GM21360 (cell line): ENCODE measurements at regions not wholly inside any gene's neighbourhood (a gene's known extent, or its start where the extent isn't known, plus 50 kb on each side); places are given as distances from the start of the nearest gene placed in this dataset.
"Not testable (repeated sequence)": the region's sequence is repeated elsewhere in the genome, so short reads cannot be mapped to it uniquely, and the experiment has no call there.

Experiments used
- ATAC-seq: cut with Tn5 transposase; IDR thresholded peaks from one replicate; pipeline ENCODE4 v1.9.1; 2021; ENCODE audit warnings: mild to moderate bottlenecking, moderate library complexity; ENCODE audit not compliant: unreplicated experiment

DNA sequence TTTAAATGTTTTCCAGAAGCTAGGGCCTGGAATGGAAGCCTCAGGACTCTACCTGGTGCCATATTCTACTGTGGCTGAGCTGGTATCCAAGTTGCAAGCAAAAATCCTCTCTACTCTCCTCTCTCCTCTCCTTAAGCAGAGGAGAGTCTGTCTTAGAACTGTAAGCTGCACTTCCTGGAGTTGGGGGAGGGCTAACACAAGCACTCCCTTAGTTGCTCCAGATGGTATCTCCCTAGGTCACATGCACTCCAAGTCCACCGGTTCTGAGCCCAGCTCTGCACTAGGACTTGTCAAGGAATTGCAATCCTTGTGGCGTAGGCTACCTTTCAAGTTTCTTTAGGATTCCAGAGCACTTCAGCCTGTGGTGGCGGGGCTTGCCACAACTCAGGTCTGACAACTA is 513.9 kb upstream of the RGMB start:
- no peak for ATAC-seq

DNA sequence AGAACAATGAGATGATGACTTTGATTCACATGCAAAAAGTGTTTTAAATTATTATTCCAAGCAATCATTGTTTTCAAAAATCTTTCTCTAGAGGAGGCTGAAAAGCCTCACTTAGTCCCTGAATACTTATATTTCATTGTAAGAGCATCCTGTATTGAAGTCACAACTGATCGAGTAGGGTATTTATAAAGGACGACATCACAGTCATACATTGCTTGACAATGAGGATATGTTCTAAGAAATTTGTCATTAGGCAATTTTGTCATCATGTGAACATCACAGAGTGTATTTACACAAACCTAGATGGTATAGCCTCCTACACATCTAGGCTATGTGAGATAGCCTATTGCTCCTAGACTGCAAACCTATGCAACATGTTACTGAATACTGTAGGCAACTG is 510.4 kb upstream of the RGMB start:
- no peak for ATAC-seq

DNA sequence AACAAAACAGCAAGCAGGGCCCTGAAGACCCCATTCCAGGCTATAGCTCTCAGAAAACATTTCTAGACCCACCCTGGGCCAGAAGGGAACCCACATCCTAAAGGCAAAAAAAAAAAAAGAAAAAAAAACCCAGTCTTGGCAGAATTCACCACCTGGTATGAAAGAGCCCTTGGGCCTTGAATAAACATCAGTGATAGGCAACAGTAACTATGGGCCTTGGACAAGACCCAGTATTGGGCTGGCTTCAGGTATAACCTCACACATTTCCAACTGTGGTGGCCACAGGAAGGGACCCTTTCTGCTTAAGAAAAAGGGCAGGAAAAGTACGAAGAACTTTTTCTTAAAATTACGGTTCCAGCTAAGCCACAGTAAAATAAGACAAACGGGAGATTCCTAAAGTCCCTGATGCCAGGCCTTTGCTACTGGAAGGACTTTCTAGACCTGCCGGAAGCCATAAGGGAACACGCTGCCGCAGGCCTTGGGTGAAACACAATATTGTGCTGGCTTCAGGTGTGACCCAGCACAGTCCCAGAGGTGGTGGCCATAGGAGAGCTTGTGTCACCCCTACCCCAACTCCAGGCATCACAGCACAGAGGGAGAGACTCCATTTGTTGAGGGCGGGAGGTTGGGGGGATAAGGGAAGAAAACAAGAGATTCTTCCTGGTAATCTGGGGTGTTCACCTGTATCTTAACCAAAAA is 505.2 kb upstream of the RGMB start:
- no peak for ATAC-seq

GRCh38 chr5:98275980-98276379 is 497.5 kb upstream of the RGMB start:
- no peak for ATAC-seq

- ATAC-seq: no peak
These were observed 490.9 kb upstream of the RGMB start for GRCh38 chr5:98282521-98282920.

DNA sequence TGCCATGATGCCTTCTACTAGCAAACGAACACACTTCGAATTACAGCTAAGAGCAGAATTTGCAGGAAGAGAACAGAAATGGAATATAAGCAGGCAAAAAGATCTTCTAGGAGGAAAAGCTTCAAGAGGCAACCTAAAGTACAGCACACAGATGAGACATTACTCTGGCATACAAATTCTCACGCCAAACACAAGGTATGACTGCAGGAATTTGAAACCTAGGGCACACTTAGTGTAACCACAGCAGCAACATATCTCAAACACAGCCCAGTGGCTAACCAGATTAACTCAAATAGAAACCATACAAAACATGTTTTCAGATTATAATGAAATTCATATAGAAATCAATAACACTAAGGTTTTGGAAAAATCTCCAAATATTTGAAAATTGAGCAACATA is 481.0 kb upstream of the RGMB start:
- no peak for ATAC-seq

DNA sequence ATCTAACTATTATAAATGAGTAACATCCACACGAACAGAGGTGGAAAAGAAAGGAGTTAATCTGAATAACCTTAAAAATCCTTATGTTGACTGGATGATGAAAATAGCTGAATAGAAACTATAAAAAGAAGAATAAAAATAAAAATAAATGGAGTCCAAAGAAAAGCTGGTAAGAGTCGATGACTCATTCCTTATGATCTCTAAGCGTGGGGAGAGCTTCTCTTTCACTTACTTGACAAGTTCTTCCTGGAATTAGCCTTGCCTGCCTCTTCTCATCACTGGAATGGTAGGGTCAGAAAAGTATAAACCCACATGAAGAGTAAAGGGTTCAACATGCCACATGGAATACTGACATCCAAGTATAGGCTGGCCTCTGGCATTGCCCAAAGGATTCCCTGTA is 477.0 kb upstream of the RGMB start:
- no peak for ATAC-seq

DNA sequence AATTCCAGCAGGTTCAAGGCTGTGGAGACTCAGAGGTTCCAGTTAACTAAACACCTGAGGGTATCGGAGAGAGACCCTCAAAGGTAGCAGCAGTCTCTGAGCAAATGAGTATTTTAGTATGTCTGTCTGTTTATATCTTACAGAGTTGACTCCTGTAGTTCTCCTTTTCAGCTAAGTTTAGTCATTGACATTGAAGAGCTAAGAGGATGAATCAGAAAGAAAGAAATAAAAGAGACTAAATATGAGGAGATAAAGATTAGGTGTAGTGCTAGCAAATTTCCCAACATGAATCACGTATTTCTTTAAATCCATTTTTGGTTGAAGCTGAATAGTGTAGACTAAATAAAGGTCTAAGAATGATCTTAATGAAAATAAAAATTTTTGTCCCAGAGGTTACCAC is 474.0 kb upstream of the RGMB start:
- no peak for ATAC-seq

DNA sequence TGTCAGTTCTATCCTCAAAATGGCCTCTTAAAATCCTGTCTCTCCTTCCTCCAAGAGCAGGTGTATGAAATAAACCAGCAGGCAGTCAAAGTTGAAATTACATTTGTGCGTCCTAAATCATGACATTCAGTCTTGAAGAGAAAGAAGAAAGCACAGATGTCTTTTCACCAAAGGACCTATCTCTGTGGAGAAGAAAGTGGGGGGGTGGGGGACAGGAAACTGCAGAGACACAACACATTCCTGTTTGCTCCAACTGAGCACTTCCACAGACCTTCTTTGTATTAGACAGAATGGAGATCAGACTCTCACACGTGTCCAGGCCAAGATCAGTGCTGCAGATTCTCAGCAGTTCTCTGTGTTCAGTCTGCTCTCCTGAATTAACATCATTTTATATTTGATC is 471.9 kb upstream of the RGMB start:
- ATAC-seq: no peak

DNA sequence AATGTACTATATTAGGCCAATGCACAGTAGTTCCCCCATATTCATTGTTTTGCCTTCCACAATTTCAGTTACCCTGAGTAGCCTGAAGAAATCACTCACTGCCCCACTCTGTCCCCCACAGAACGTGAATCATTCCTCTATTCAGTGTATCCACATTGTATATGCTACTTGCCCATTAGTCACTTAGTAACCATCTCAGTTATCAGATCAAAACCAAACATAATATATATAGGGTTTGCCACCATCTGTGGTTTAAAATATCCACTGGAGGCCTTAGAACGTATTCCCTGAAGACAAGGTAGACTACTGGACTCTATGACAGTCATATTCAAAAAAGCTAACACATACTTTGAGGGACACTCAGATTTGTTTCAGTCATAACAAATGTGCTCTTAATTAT is 465.7 kb upstream of the RGMB start:
- ATAC-seq: no peak

DNA sequence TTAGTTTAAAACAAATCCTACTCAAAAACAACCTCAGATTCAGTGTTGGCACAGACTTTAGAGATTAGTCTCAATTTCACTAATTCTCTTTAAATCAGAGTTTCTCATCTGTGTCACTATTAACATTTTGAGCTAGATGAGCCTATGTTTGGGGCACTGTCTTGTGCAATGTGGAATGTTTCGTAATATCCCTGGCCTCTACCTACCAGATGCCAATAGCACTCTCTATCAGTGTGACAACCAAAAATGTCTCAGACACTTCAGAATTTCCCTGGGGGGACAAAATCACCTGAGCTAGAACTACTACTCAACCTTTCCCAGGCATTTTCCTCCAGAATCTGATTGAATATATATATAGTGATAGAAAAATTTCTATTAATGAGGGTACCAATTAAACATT is 465.2 kb upstream of the RGMB start:
- no peak for ATAC-seq

DNA sequence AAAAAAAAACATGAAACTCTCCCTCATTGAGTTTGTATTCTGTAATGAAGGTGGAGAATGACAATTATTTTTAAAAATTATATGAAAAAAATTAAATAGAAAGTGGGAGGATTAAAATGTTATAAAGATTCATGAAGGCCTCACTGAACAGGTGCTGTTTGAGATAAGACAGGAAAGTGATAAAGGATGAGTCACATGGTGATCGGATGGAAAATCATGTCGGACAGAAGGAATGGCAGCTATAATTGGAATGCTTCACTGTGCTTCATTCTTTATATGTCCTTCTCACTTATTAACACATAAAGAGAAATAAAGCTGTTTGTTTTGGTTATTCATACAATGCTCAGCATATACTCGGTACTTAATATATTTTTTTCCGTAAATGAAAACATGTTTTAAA is 464.5 kb upstream of the RGMB start:
- no peak for ATAC-seq

- peak; percentile 67 for ATAC-seq
These were observed 463.5 kb upstream of the RGMB start for GRCh38 chr5:98309785-98310598.

DNA sequence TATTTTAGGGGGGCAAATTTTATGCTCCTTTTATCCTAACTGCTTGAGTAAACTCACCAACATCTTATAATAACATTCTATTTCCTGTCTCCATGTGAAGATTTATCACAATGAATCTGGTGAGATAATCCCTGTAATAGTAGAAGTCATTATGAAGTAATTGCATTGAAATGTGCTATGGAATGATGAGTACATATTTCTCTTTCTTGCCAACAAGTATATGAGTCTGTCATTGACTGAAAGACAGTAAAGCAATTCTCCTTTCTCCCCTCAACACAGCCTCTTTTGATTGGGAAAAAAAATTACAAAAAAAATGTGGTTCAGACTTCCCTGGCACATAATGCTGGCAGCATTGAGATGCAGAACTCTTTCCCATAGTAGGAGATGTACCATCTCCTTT is 459.2 kb upstream of the RGMB start:
- no peak for ATAC-seq

- no peak for ATAC-seq
These were observed 455.1 kb upstream of the RGMB start for GRCh38 chr5:98318386-98318785.

GRCh38 chr5:98319299-98320011 is 454.0 kb upstream of the RGMB start:
- ATAC-seq: no peak

DNA sequence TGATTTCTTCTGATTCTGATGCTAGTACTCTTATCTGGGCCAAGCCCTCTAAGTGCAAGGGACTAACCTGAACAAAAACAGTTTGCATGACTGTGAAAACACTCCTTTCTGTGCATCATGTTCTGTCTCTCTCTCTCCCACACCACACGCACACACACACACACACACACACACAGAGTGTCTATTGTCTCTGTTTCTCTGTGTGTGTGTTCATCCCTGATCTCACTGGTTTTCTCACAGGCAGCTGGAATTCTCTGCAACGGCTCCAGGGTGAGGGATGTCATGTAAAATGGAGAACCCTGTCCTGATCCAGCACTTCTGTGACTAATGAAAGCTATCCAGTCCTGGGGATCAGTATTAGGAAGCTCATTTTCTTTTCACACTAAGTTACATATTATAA is 453.1 kb upstream of the RGMB start:
- ATAC-seq: no peak

- no peak for ATAC-seq
These were observed 452.1 kb upstream of the RGMB start for GRCh38 chr5:98321361-98321760.

GRCh38 chr5:98325187-98325586 is 448.3 kb upstream of the RGMB start:
- ATAC-seq: not testable (repeated sequence)

- no peak for ATAC-seq
These were observed 445.4 kb upstream of the RGMB start for GRCh38 chr5:98328015-98328414.

- ATAC-seq: no peak
These were observed 442.6 kb upstream of the RGMB start for GRCh38 chr5:98330871-98331270.

GRCh38 chr5:98333921-98334320 is 439.5 kb upstream of the RGMB start:
- ATAC-seq: no peak
